ENCODE measurements at regions not wholly inside any gene's neighbourhood (a gene's known extent, or its start where the extent isn't known, plus 50 kb on each side); places are given as distances from the start of the nearest gene placed in this dataset.

DNA sequence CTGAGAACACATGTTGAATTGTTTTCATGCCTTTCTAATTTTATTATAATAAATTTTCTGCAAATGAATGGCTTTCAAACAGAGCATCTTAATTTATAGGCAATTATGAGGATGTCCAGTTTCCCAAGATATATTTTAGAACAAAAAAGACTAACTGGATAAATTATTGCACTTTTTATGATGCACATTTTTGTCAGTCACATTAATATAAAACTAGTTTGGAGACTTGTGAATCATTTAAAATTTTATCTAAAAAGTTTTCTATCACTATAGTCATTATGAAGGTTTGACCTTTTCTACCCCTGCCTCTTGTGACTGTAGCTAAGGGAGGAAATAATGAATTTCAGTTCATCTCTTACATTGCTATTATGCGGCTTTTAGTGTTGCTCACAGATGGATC, 393.8 kb downstream of the TAF11L14 start:
- TF ChIP-seq, protein P1, sequence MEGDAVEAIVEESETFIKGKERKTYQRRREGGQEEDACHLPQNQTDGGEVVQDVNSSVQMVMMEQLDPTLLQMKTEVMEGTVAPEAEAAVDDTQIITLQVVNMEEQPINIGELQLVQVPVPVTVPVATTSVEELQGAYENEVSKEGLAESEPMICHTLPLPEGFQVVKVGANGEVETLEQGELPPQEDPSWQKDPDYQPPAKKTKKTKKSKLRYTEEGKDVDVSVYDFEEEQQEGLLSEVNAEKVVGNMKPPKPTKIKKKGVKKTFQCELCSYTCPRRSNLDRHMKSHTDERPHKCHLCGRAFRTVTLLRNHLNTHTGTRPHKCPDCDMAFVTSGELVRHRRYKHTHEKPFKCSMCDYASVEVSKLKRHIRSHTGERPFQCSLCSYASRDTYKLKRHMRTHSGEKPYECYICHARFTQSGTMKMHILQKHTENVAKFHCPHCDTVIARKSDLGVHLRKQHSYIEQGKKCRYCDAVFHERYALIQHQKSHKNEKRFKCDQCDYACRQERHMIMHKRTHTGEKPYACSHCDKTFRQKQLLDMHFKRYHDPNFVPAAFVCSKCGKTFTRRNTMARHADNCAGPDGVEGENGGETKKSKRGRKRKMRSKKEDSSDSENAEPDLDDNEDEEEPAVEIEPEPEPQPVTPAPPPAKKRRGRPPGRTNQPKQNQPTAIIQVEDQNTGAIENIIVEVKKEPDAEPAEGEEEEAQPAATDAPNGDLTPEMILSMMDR (IDR thresholded peaks at IDR 0.05; ENCODE audit: low read depth, low read length) = no peak
- no peak overlapping the region for H3K4me3 ChIP-seq (ENCODE audit: low read depth, low read length)
- in situ Hi-C loops (cut with HindIII; ENCODE audit: low sequenced_read_pairs) = no loop called here
- no peak for DNase-seq (ENCODE audit: low read depth, low spot score)

DNA sequence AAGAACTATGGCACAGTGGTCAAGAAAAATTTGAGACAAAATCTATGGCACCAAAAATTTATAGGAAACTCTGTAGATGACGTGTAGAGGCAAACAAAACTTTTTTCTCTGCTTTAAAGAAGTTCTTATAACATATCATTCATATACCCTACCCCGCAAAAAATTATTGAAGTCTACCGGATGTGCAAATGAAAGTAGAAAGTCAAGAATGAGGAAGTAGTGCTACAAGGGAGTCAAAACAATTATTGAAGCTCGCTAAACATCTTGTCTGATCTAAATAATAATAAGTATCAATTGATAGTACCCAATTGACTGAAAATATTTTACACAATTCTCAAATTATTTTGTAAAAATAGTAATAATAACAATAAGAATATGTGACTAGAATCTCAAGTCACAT, 398.5 kb downstream of the TAF11L14 start:
- TF ChIP-seq, protein P1 (IDR thresholded peaks at IDR 0.05; ENCODE audit: low read depth, low read length) = no peak
- no peak for DNase-seq (ENCODE audit: low read depth, low spot score)
- no peak overlapping the region for H3K4me3 ChIP-seq (ENCODE audit: low read depth, low read length)
- in situ Hi-C loops (cut with HindIII; ENCODE audit: low sequenced_read_pairs) = no loop called here

- TF ChIP-seq, protein P1 (IDR thresholded peaks at IDR 0.05; ENCODE audit: low read depth, low read length) = no peak
- no peak overlapping the region for H3K4me3 ChIP-seq (ENCODE audit: low read depth, low read length)
- no peak for DNase-seq (ENCODE audit: low read depth, low spot score)
- in situ Hi-C loops (cut with HindIII; ENCODE audit: low sequenced_read_pairs) = no loop called here
These were observed 402.3 kb downstream of the TAF11L14 start for GRCh38 chr5:18036531-18036930.

DNA sequence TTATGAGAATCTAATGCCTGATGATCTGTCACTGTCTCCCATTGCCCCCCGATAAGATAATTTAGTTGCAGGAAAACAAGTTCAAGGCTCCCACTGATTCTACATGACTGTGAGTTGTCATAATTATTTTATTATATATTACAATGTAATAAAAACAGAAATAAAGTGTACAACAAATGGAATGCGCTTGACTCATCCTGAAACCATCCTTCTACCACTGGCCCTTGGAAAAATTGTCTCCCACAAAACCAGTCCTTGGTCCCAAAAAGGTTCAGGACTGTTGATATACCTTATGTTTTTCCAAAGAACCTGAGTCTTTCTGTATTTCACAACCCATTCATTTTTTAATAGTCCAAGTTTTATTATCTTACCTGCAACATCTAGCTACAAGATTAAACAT, 403.5 kb downstream of the TAF11L14 start:
- DNase-seq (ENCODE audit: low read depth, low spot score) = no peak
- TF ChIP-seq, protein P1 (IDR thresholded peaks at IDR 0.05; ENCODE audit: low read depth, low read length) = no peak
- in situ Hi-C loops (cut with HindIII; ENCODE audit: low sequenced_read_pairs) = no loop called here
- H3K4me3 ChIP-seq (ENCODE audit: low read depth, low read length) = no peak overlapping the region

- H3K4me3 ChIP-seq (ENCODE audit: low read depth, low read length) = no peak overlapping the region
- TF ChIP-seq, protein P1 (IDR thresholded peaks at IDR 0.05; ENCODE audit: low read depth, low read length) = no peak
- in situ Hi-C loops (cut with HindIII; ENCODE audit: low sequenced_read_pairs) = no loop called here
- no peak for DNase-seq (ENCODE audit: low read depth, low spot score)
These were observed 409.1 kb downstream of the TAF11L14 start for GRCh38 chr5:18043344-18043743.

DNA sequence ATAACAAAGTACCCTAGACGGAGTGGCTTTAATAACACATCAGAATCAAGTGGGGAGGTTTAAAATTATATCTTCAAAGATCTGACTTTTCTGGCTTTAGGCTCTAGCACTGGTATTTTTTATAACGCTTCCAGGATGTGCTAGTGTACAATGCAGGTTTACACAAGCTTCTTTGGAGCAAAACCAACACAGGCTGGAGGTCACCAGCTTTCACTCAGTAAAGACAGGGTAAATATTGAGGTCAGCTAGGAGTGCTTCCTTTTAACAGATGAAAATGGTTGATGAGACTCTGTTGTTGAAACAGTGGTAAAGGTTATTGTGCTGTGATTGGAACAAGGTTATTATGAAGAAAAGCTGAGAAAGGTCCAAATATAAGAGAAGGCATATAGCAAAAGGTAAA, 414.2 kb downstream of the TAF11L14 start:
- in situ Hi-C loops (cut with HindIII; ENCODE audit: low sequenced_read_pairs) = no loop called here
- no peak overlapping the region for H3K4me3 ChIP-seq (ENCODE audit: low read depth, low read length)
- no peak for DNase-seq (ENCODE audit: low read depth, low spot score)
- TF ChIP-seq, protein P1 (IDR thresholded peaks at IDR 0.05; ENCODE audit: low read depth, low read length) = no peak

GRCh38 chr5:18050345-18050744, 416.1 kb downstream of the TAF11L14 start:
- TF ChIP-seq, protein P1 (IDR thresholded peaks at IDR 0.05; ENCODE audit: low read depth, low read length) = no peak
- DNase-seq (ENCODE audit: low read depth, low spot score) = no peak
- no peak overlapping the region for H3K4me3 ChIP-seq (ENCODE audit: low read depth, low read length)
- in situ Hi-C loops (cut with HindIII; ENCODE audit: low sequenced_read_pairs) = no loop called here

Data from astrocyte of the spinal cord (primary cell).